ENCODE measurements at regions not wholly inside any gene's neighbourhood (a gene's known extent, or its start where the extent isn't known, plus 50 kb on each side); places are given as distances from the start of the nearest gene placed in this dataset.
"Not testable (repeated sequence)": the region's sequence is repeated elsewhere in the genome, so short reads cannot be mapped to it uniquely, and the experiment has no call there.

GRCh38 chr12:34404377-34405285 lies 382.3 kb downstream of the ALG10 start:
- no peak for DNase-seq (ENCODE audit: low read depth, low spot score)

DNA sequence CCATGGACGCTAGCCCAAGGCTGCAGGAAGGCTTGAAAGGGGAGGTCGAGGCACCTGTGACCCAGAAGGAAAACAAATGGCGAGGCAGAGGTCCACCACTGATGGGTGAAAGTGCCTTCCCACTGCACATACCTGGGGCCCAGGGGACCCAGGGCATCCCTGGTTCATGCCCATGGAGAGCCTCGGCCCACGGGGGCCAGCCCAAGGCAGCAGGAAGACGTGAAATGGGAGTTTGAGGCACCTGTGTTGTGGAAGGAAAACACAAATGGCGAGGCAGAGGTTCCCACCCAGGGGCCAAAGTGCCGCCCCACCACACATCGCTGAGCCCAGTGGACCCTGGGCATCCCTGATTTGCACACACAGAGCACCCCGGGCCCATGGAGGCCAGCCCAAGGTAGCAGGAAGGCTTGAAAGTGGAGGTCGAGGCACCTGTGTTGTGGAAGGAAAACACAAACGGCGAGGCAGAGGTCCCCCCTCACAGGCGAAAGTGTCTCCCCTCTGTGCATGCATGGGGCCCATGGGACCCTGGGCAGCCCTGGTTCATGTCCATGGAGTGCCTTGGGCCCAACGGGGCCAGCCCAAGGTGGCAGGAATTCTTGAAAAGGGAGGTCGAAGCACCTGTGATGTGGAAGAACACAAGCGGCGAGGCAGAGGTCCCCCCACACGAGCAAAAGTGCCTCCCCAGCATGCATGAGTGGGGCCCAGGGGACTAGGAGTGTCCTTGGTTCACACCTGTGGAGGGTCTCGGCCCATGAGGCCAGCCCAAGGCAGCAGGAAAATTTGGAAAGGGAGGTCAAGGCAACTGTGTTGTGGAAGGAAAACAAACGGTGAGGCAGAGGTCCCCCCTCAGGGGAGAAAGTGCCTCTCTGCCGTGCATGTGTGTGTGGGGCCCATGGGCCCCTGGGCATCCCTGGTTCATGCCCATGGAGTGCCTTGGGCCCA lies 383.3 kb downstream of the ALG10 start:
- DNase-seq (ENCODE audit: low read depth, low spot score) = no peak

GRCh38 chr12:34406228-34406995 lies 384.1 kb downstream of the ALG10 start:
- DNase-seq (ENCODE audit: low read depth, low spot score) = no peak

- no peak for DNase-seq (ENCODE audit: low read depth, low spot score)
Measured at GRCh38 chr12:34406996-34407300, 384.7 kb downstream of the ALG10 start.

- no peak for DNase-seq (ENCODE audit: low read depth, low spot score)
Measured at GRCh38 chr12:34407813-34408212, 385.5 kb downstream of the ALG10 start.

- not testable (repeated sequence) for DNase-seq (ENCODE audit: low read depth, low spot score)
Measured at GRCh38 chr12:34431509-34431908, 409.2 kb downstream of the ALG10 start.

Measured in pulmonary artery endothelial cell (primary cell).